ENCODE measurements at regions not wholly inside any gene's neighbourhood (a gene's known extent, or its start where the extent isn't known, plus 50 kb on each side); places are given as distances from the start of the nearest gene placed in this dataset.
"Not testable (repeated sequence)": the region's sequence is repeated elsewhere in the genome, so short reads cannot be mapped to it uniquely, and the experiment has no call there.

- no peak for DNase-seq
Observed at GRCh38 chr6:8174571-8174970, 72.2 kb upstream of the EEF1E1 start.

GRCh38 chr6:8172530-8172929 is 70.2 kb upstream of the EEF1E1 start:
- DNase-seq = no peak

- DNase-seq = no peak
Observed at GRCh38 chr6:8170754-8171153, 68.4 kb upstream of the EEF1E1 start.

- no peak for DNase-seq
Observed at GRCh38 chr6:8170245-8170644, 67.9 kb upstream of the EEF1E1 start.

- no peak for DNase-seq
Observed at GRCh38 chr6:8166156-8166555, 63.8 kb upstream of the EEF1E1 start.

GRCh38 chr6:8165008-8165407 is 62.7 kb upstream of the EEF1E1 start:
- DNase-seq = not testable (repeated sequence)

- not testable (repeated sequence) for DNase-seq
Observed at GRCh38 chr6:8164281-8164680, 61.9 kb upstream of the EEF1E1 start.

- no peak for DNase-seq
Observed at GRCh38 chr6:8159966-8160365, 57.6 kb upstream of the EEF1E1 start.

- no peak for DNase-seq
Observed at GRCh38 chr6:8157839-8158238, 55.5 kb upstream of the EEF1E1 start.

GRCh38 chr6:8155259-8156012 is 53.1 kb upstream of the EEF1E1 start:
- no peak for DNase-seq

Measured in NCI-H510A treated with DMSO at 0.1 percent for 48 hours (cell line).